ENCODE measurements at regions not wholly inside any gene's neighbourhood (a gene's known extent, or its start where the extent isn't known, plus 50 kb on each side); places are given as distances from the start of the nearest gene placed in this dataset.

DNA sequence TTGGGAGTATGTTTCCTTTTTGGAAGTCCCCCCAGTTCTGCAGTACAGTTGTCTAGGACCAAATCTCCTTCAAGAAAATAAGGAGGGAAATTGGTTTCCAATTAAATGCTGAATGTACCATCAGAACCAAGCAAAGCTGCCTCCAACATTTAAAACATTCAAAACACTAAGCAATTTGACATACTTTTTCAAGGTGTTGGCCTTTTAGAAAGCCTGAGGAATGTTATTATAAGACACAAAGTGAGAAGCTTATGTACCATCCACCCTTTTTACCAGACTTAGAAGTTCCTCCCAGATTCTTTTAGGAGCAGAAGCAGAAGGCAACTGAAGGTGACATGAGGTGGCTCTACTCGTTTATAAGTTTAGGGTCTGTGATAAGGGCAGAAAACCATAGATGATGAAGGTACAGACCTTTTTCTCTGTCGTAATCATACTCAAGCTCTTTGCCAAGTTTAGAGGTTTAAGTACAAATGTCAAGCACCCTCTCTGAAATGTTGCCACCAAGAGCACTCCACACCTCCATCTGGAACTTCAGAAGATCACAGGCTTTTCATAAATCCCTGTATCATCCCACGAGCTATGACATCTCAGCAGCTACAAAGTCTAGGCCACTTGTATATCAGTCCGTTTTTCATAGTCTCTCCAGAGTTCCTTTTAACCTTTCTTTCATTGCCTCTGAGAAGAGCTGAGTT lies 282.5 kb upstream of the THBS1 start:
- DNase-seq: no peak

DNA sequence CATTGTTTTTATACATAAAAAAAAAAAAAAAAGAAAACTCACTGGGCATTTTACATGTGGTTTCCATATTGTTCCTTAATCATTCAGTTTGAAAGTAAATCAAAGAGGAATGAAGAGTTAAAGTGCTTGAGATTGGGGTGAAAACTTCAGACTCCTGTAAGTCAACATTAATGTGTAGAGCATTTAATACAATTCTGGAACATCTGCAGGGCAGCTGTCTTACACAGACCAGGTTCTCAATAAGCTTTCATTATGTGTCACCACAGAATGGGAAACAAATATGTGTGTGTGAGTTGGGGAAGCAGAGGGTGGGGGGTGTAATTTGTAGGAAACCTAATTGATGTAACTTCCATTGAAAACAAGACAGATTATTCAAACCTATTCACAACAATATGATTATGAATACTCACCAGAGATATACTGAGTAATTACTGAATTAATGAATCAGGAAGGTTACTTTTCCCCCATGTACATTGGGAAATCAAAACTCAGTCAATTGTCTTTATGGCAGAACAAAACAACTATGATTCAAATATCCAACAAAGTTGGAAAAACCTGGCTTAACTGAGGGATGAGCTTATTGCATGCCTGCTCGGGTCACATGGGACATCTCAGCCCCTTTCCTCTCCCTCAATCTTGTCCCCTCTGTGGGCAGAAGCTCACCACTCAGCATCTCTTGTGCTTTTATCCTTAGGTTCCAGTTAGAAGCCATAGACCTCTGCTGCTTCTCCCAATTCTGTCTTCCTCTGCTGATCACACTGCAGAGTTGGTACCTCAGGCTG lies 281.2 kb upstream of the THBS1 start:
- DNase-seq: no peak

DNA sequence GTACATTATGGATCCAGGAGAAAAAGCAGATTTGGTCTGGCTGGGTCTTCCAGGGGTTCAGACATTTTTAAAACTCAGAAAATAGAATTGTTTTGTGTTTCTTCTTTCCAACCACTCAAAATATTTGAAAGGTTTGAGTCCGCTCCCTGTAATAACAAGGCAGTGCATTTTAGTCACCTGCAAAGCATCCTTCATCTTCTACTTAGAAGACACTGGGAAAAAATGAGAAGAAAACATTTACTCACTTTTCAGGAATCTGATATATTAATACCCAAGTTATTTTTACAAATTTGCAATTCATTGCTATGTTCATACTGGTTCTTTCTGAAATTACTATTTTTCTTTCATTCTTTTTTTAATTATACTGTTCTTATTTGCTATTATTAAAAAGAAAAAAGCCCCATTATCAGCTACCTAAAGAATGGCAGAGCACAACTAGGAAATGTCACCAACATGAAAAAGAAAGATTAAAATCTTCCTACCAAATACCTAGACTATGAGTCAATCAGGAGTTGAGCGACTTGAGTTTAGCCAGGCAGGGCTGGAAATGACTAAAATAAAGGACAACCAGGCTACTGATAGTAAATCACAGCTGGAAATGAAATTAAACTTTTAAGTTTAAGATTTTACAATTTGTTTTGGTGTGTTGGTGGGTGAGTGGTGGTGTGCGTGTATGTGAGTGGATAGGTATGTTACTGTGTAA lies 280.3 kb upstream of the THBS1 start:
- DNase-seq: no peak

DNA sequence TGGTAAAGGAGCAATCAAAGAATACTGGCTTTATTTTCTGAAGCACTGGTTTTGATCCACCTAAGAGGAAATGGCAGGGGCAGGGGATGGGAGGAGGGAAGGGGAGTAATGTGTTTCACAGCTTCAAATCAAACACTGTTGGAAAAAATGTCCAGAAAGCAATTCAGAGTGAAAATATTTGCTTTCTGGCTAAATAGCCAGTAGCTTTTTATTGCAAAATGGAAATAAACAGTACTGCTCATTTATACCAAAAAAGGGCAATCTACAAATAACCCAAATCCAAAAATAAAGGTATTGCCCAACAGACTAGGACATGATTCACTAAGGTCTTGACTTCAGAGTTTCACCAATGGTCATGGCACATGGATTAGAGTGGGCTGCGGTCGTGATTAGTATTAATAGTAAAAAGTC lies 279.3 kb upstream of the THBS1 start:
- DNase-seq: no peak

DNA sequence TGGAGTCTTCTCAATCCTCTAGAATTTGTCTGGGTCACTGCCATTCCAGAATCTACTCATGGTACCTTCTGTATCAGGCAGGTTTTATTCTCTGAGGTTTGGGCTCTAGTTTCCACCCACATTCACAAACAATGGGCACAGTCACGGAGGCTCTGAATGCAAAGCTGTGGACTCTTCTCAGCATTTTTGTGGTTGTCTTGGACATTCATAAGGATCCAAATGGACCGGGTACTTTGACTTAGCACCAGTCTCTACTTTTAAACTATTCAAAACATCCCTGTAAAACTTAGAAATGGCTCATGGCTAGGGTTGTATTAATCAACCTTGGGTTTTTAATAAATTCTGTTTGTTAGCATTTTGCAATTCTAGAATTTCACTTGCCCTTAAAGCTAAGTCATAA lies 277.9 kb upstream of the THBS1 start:
- DNase-seq: no peak

DNA sequence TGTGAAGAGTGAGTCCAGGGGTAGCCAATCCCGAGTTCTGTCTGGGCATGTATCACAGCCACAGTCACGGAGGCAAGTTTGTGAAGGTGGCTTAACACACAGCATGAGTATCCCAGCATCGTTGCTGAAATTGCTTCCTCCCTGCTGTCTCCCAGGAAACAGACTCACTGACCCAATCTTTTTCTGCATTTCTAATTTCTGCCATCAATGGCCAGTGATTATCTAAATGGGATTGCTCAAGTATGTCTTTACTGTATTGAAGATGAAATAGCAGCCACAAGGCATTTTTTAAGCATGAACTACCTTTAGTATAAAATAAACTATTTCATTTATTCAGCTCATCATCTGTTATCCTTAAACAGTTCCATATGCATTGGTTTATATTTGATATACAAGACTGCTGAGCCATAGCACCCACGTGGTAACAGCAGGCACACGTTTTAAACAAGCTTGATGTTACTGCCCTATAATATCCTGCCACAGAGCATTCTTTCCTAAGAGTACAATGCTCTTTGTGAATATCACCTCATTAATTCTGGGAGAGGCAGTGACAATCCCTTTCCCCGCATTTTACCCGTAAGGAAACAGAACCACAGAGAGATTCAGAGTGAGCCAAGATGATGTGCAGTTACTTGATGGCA lies 276.6 kb upstream of the THBS1 start:
- DNase-seq: no peak

DNA sequence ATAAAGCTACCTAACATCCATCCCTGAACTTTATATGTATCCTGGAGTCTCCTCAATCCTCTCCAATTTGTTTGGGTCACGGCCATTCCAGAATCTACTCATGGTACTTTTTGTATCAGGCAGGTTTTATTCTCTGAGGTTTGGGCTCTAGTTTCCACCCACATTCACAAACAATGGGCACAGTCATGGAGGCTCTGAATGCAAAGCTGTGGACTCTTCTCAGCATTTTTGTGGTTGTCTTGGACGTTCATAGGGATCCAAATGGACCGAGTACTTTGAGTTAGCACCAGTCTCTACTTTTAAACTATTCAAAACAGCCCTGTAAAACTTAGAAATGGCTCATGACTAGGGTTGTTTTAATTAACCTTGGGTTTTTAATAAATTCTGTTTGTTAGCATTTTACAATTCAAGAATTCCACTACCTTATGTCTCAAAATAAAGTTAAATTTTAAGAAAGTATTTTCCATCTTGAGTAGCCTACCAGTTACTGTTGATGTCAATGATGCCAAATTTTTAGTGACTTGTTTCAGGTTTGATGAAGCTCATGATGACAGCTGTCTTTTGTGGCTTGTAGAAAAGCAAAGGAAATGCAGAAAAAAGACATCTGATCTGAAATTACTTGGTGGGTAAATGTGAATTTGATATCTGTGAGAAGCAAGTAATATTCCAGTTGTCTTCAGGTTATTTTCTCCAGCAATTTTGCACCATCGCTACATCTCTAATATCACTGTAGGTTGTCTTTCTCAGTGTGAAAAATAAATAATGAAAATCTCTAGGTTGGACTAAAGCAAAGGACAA lies 275.7 kb upstream of the THBS1 start:
- no peak for DNase-seq

DNA sequence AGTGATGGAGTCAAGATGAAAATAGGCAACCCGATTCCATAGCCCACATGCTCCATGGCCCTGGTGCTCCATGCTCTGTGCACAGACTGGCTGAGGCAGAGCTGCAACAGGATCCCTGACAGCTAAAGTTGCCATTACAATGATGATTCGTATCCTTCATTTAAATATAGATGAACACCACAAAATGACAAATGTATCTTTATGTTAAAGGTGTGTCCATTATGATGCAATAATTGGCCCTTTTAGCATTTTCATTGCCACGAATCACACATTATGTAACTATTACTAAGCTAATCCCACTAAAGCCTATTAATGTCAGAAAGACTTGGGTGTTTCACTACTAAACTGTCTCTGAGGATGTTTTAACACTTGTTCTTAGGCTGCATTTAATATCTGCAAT lies 270.2 kb upstream of the THBS1 start:
- no peak for DNase-seq

DNA sequence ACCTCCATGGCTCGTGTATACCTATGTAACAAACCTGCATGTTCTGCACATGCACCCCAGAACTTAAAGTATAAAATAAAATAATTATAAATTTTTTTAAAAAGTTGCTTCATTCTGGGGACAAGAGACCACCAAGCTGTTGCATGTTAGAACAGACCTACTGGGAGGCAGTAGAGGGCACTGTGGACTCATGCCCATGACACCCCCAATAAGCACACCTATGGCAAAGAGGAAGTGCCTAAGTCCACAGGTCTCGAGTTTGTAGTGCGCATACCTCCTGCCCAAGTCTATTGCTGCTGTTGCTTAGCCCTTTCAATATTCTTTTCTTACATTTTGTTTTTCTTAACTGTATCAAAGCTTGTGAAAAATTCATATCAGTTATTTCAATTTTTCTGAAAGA lies 267.9 kb upstream of the THBS1 start:
- no peak for DNase-seq

DNA sequence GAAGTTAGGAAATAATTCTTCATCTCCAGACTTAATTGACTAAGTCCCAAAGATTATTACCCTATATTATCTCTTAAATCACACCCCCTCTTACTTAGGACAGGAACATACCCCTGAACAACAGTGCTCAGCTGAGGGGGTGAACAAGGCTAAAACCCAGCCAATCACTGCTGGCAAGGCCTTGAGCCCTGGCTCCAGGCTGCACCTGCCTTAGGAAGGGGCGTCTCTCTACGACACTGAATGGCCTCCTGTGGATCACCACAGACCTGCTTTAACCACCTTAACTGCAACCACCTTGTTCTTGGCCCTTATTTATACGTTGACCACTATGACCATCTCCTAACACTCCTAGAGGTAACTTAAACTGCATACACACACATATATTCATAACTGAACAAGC lies 267.4 kb upstream of the THBS1 start:
- DNase-seq: no peak

DNA sequence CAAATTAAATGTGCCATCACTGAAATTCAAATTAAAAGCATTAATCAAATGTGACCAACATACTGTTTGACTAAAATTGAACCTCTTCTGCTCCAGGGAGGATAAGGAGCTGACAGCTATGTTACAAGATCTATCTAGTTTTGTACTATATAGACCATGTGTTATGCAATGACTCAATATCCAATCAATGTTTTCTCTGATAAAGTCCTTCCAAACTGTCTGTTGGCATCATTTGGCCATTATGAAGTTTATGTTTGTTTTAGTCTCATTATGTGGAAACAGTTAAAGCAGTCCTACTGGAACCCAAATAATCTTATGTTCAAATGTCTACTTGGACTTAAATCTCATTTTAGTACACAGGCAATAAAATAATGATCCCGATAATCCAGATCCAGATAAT lies 267.0 kb upstream of the THBS1 start:
- DNase-seq: no peak

DNA sequence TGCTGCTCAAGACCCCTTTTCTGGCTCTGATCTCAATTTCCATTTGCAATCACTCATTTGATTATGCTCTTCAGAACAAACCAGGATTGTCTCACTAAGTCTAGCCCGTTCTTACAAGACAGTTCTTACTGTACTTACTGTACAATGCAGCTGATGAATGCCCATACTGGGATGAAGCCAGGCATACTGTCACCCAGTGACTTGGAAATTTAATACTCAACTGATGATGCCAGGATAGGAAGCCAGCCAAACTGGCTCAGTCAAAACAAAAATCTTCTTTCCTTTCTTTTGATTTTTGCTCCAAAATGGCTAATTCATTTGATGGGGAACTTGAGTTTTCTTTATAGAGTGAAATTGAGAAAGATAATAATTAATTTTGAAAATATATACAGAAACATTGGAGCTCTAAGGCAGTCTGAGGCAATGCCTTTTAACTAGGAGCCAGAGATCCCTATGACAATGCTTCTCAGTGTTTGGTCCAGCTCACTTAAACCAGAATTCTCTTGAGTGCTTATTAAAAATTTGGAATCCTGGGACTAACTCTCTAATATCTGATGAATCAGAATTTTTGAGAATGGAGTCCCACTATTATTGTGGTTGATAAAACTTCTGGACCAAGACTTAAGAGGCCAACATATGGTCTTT lies 265.6 kb upstream of the THBS1 start:
- no peak for DNase-seq

DNA sequence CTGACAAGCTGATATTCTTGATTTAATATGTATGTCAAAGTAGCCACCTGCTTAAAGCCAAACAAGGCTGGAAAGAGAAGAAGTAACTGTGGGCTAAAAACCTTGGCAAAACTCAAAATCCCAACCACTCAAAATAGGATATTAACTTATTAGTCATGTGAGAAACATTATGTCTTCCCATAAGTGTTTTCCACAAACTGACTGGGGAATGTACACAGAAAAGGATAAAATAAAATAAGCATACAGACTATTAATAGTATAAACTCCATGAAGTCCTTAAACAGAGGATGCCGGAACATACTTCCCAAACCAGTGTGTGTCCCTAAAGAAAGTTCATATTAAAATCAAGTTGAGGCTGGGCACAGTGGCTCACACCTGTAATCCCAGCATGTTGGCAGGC lies 263.7 kb upstream of the THBS1 start:
- DNase-seq: no peak

DNA sequence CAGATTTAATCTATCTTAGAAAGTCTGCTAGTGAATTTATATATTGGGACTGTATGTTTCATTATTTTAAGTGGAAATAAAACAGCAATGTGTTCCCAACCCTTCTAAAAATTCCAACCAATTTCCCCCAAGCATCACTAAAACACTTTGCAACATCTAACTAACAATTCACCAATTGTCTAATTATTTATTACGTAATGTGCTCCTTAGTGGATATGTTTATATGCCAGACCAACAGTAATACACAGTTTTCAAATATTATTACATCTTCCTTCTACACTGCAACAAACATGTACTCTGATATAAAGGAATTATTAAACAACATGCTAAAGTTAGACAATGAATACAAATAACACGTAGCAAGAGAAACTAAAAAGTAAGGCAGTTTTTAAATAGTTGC lies 262.6 kb upstream of the THBS1 start:
- no peak for DNase-seq

DNA sequence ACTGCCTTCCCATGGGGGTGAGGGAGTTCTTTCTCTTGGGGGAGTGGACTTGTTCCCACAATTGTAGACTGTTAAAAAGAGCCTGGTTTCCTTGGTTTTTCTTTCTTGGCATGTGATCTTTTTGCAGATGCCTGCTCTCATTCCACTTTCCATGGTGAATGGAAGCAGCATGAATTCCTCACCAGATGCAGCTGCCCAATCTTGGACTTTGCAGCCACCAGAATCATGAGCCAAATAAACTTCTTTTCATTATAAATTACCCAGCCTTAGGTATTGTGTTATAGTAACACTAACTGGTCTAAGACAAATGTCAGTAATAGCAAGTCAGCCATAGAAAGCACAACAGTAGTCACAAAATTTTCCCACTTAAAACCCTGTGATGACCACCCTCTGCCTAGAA lies 260.5 kb upstream of the THBS1 start:
- DNase-seq: no peak

DNA sequence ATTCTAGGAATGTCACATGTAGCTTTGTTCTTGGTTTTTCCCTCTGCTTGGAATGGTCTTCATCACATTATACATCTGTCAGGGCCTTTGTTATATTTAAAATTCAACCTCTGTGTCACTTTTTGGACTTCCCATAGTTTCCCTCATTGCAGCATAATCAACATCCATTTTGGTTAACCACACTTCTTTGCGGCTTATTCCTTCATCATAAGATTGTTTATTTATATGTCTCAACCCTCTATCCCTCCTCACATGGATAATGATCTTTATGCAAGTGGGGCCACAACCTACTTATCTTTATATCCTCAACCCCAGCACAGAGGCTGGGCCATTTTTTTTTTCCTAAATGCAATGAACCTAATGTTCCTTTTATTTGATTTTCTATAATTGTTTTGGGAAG lies 260.0 kb upstream of the THBS1 start:
- DNase-seq: no peak

DNA sequence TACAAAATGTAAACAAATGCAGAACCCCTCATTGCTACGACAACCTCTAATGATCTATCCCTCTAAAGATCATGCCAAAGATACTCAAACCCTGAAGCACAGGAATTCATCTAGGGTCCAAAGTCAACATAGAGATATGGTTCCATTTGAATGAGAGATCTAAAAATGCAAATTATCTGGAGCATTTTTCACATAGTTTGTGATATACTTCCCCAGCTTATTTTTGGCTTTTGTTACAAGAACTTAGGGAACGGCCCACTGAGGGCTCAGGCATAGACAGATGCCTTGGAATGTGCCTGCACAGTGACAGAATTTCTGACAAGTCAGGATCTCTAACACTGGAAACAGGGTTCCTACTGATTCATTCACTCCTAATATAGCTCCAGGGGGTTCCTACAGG lies 258.9 kb upstream of the THBS1 start:
- DNase-seq: no peak

DNA sequence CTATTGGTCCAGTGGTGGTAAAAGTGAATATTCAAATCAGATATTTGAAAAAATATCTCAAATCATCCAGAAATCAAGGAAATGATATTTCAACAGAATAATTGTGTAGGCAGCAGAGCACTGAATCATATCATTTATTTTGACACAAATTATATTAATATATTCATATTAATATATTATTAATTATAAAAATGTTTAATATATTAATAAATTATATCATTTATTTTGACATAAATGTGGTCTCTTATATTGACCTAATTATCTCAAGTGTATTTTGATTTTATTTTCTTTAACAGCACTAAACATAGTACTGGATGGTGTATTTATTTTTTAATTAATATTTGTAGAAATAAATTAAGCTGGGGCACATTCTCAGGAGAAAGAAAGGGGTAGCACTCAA lies 257.7 kb upstream of the THBS1 start:
- DNase-seq: no peak

DNA sequence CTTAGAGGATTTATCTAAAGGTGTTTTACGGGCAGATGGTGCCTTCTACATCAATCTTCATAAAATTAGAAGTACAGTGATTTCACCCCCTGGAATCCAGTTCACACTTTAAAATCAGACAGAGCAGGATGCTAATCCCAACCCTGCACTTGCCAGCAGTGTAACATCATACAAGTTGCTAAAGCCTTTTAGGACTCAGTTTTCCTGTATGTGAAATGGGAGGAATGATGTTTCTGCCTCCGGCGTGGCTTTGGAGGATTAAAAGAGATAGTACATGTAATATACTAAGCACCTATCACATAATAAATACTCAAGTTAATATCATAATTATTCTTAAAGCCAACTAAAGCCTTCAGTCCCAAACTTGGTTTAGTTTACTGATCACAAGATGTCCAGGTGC lies 257.2 kb upstream of the THBS1 start:
- DNase-seq: no peak

DNA sequence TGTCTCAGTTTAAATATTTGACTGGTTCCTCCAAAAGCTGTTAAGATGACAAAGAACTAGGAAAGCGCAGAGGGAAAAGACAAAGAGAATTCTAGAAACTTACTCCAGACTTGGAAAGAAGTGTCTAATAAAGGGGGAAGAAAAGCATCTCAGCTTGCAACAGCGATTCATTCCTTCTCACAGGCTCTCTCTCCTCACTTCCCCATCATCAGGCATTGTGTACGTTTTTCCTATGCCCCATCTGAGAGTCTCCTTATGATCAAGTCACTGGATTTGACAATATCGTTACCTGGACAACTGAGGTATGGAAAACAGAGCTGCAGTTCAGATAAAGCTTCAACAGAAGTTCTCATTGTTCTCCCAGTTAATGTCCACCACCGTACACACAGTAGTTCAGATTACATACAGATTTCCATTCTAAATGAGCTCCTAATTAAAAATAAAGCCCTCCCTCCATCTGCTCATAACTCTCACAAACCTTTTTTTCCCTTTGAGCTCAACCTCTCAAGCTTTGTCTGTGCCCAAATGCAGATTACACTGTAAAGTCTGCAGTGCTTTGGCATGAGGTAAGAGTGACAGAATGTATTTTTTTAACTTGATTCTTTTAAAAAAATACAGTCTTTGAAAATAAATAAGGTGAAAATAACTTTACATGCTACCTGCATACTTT lies 254.4 kb upstream of the THBS1 start:
- DNase-seq: no peak

DNA sequence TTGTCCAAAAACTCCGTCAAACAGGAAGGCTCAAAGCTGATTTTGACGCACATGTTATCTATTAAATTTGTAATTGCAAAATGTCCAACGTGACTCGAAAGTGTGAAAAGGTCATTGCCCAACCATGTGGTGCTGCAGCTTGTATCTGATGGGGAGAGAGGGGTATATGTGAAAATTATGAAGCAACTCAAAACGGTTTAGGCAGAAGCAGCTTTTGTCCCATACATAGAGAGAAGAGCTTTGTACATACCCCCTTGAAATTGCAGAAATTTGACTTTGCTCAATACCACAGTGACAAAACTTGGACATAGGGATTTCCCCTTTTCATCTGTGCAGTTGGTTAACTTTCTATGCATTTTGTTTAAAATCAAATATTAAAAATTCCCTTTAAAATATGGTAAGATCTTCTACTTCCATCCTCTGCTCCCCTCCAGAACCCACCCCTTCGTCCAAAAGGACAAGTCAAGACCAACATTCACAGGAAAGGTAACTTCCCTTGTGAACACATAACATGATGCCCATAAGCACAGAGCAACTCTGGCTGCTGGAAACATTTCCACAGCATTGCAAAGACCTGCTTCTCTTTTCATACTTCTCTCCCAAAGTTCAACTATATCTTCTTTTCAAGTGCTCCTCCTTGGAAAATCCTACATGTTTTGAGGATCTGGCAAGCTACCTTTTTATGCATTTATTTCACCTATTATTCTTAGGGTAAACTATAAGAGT lies 253.7 kb upstream of the THBS1 start:
- DNase-seq: no peak
